Fibroblast of the aortic adventitia (primary cell): ENCODE measurements at regions not wholly inside any gene's neighbourhood (a gene's known extent, or its start where the extent isn't known, plus 50 kb on each side); places are given as distances from the start of the nearest gene placed in this dataset.
"Not testable (repeated sequence)": the region's sequence is repeated elsewhere in the genome, so short reads cannot be mapped to it uniquely, and the experiment has no call there.

Experiments
- DNase-seq: peaks from one replicate; pipeline ENCODE4 v3.0.0-alpha.2; 2010; ENCODE audit warnings: low read depth
- H3K4me3 ChIP-seq: 2 replicates; pipeline ENCODE4 v1.5.1; 2011; ENCODE audit warnings: low read depth, mild to moderate bottlenecking, control low read depth, low read length, moderate library complexity
- TF ChIP-seq, protein P1 (sequence below): IDR thresholded peaks from 2 replicates; pipeline ENCODE4 v1.5.1; 2011; ENCODE audit warnings: mild to moderate bottlenecking, low read length, control low read depth, inconsistent platforms; ENCODE audit not compliant: insufficient read depth

GRCh38 chr1:30462166-30462565, 261.2 kb downstream of the MATN1 start:
- no peak for DNase-seq
- TF ChIP-seq, protein P1, sequence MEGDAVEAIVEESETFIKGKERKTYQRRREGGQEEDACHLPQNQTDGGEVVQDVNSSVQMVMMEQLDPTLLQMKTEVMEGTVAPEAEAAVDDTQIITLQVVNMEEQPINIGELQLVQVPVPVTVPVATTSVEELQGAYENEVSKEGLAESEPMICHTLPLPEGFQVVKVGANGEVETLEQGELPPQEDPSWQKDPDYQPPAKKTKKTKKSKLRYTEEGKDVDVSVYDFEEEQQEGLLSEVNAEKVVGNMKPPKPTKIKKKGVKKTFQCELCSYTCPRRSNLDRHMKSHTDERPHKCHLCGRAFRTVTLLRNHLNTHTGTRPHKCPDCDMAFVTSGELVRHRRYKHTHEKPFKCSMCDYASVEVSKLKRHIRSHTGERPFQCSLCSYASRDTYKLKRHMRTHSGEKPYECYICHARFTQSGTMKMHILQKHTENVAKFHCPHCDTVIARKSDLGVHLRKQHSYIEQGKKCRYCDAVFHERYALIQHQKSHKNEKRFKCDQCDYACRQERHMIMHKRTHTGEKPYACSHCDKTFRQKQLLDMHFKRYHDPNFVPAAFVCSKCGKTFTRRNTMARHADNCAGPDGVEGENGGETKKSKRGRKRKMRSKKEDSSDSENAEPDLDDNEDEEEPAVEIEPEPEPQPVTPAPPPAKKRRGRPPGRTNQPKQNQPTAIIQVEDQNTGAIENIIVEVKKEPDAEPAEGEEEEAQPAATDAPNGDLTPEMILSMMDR: no peak
- H3K4me3 ChIP-seq: no peak overlapping the region

DNA sequence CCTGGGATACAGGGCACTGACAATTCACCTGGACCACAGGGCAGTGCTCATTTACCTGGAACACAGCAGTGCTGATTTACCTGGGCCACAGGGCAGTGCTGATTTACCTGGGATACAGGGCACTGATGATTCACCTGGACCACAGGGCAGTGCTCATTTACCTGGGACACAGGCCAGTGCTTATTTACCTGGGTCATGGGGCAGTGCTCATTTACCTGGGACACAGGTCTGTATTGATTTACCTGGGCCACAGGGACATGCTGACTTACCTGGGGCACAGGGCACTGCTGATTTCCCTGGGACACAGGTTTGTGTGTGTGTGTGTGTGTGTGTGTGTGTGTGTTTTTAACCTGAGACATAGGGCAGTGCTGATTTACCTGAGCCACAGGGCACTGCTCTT, 261.7 kb downstream of the MATN1 start:
- TF ChIP-seq, protein P1: no peak
- H3K4me3 ChIP-seq: no peak overlapping the region
- no peak for DNase-seq

- DNase-seq: no peak
- TF ChIP-seq, protein P1: no peak
- no peak overlapping the region for H3K4me3 ChIP-seq
Observed at GRCh38 chr1:30460661-30461060, 262.7 kb downstream of the MATN1 start.

DNA sequence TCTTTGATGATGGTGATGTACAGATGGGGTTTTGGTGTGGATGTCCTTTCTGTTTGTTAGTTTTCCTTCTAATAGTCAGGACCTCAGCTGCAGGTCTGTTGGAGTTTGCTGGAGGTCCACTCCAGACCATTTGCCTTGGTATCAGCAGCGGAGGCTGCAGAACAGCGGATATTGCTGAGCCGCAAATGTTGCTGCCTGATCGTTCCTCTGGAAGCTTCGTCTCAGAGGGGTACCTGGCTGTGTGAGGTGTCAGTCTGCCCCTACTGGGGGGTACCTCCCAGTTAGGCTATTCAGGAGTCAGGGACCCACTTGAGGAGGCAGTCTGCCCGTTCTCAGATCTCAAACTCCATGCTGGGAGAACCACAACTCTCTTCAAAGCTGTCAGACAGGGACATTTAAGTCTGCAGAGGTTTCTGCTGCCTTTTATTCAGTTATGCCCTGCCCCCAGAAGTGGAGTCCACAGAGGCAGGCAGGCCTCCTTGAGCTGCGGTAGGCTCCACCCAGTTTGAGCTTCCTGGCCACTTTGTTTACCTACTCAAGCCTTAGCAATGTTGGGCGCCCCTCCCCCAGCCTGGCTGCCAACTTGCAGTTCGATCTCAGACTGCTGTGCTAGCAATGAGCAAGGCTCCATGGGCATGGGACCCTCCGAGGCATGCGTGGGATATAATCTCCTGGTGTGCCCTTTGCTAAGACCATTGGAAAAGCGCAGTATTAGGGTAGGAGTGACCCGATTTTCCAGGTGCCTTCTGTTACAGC, 264.5 kb downstream of the MATN1 start:
- DNase-seq, H3K4me3 ChIP-seq: not testable (repeated sequence)

DNA sequence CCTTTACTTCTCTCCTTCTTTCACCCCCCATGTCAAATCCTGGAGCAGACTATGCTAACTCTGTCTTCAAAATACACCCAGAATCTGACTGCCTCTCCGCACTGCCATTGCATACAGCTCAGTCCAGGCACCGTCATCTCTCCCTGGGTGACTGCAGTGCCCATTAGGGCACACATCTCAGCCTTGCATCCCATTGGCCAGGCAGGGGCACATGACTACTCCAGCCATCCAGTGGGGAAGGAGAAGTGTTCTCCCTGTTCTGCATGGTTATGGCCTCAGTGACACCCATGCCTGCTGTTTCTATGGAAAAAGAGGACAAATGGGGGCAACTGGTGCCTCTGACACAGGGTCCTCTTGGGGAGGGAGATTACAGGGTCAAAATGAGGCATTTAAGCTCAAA, 270.5 kb downstream of the MATN1 start:
- TF ChIP-seq, protein P1: no peak
- DNase-seq: no peak
- H3K4me3 ChIP-seq: no peak overlapping the region

GRCh38 chr1:30452170-30452569, 271.2 kb downstream of the MATN1 start:
- TF ChIP-seq, protein P1: no peak
- DNase-seq: no peak
- no peak overlapping the region for H3K4me3 ChIP-seq

DNA sequence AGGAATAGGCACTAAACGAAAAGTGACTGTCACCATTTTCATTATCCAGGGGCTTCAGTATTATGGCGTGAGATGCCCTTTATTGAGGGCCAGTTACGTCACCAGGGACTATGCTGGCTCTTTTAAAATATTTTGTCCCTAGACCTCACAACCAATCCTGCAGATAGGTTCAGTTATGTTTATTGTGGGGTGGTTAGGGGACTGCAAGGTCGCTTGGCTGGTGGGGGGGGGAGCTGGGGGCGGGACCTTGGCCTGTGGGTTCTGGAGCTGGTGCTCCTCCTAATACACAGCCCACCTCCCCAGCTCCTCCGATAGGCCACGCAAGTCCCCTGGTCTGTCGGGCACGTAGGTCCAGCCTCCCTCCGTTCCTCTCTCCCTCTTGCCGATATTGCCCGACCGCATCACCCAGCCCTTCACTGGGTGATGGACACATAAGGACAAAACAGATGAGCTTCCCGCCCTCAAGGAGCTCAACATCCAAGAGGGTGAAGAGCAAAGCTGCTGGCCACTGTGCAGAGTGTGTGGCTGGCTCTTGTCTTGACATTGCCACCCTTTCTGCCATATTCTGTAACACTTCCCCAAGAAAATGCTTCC, 271.8 kb downstream of the MATN1 start:
- DNase-seq: no peak
- TF ChIP-seq, protein P1: no peak
- no peak overlapping the region for H3K4me3 ChIP-seq
